Activated CD8-positive, alpha-beta memory T cell treated with anti-CD3 and anti-CD28 coated beads for 36 hours (primary cell): ENCODE measurements at regions not wholly inside any gene's neighbourhood (a gene's known extent, or its start where the extent isn't known, plus 50 kb on each side); places are given as distances from the start of the nearest gene placed in this dataset.

Source experiments
- CTCF ChIA-PET: fragments of 350-600 bp; sonication (Branson Sonifier 250); formaldehyde crosslinking; loops from one replicate; lab custom pipeline; 2021; ENCODE audit warnings: antibody characterized with exemption; lab: Charles Lee
- POLR2A ChIA-PET: fragments of 350-600 bp; sonication (Branson Sonifier 250); formaldehyde crosslinking; loops from one replicate; lab custom pipeline; 2021; ENCODE audit warnings: antibody characterized with exemption; lab: Charles Lee

DNA sequence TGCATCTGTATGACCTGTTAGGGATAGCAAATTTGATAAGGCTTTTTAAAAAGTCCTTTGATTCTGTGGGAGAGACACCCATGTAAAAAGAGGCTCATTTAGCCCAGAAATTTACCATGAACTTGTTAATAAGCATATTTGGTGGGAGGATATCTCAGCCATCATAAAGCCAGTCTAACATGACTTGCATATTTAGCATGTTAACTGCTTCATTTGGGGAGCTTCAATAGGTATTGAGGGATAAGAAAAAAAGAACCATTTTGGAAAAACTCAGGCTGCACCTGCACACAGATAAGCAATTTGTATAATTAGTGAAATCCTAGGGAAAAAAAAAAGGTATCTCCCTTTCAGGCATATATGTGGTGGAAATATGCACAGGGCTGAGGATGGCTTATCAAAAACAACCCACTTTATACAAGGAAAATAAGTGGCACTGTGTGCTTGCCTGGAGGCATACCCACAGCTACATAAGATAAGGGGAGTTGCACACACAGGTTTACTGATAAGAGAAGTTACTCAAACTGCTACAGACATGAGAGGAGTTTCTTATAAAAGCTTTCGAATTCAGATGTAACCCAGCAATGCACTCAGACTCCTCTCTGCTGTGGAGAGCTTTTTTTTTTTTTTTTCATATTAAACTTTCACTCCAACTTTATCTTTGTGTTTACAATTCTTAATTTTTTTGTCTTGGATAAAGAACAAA lies 372.9 kb upstream of the RBMY1B start:
- ChIA-PET CTCF (no interaction called here), POLR2A (no interaction called here)

DNA sequence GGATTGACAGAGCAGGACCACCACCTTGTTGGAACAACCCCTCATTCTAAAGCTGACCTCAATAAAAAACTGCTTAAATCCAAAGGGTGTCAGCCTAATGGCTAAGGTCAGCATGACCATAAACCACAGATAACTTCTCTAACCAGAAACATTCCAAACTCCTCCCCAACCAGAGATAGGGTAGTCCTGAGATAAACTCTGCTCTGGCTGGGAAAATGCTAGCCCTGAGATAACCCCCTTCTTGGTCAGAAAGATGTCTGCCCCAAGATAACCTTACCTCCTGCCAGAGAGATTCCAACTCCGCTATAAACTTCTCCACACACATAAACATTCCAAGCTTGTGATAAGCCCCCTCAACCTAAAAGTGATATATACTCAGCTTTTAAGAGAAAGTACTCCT lies 364.8 kb upstream of the RBMY1B start:
- CTCF ChIA-PET = no interaction called here
- POLR2A ChIA-PET = no interaction called here

DNA sequence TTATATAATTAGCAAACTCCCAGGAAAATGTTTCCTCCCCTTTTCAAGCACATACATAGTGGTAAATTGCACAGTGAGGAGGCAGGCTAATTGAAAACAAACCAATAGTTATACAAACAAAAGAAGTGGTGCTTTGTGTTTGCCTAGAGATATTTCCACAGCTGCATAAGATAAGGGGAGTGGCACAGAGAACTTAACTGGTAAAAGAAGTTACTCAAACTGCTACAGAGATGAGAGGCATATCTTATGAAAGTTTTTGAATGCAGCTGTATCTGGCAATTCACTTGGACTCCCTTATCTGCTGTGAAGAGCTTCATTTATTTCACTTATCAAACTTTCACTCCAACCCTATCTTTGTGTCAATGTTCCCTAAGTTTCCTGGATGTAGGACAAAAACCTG lies 361.2 kb upstream of the RBMY1B start:
- ChIA-PET POLR2A (no interaction called here), CTCF (no interaction called here)

DNA sequence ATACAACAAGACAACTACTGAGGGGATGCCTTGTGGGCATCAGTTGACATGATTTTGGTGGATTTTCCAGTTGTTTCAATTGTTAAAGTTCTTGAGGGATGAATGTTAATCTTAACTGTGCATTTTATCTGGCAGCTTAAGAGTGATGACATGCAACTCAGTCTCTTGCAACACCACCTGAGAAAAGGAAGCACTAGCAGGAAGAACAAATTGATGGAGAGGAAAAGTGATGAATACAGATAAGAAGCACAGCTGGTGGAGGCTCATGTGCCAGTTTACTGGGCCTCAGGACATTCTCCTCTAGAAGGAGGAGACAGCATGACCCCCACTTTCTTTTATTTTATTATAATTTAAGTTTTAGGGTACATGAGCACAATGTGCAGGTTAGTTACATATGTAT lies 341.3 kb upstream of the RBMY1B start:
- CTCF ChIA-PET = no interaction called here

DNA sequence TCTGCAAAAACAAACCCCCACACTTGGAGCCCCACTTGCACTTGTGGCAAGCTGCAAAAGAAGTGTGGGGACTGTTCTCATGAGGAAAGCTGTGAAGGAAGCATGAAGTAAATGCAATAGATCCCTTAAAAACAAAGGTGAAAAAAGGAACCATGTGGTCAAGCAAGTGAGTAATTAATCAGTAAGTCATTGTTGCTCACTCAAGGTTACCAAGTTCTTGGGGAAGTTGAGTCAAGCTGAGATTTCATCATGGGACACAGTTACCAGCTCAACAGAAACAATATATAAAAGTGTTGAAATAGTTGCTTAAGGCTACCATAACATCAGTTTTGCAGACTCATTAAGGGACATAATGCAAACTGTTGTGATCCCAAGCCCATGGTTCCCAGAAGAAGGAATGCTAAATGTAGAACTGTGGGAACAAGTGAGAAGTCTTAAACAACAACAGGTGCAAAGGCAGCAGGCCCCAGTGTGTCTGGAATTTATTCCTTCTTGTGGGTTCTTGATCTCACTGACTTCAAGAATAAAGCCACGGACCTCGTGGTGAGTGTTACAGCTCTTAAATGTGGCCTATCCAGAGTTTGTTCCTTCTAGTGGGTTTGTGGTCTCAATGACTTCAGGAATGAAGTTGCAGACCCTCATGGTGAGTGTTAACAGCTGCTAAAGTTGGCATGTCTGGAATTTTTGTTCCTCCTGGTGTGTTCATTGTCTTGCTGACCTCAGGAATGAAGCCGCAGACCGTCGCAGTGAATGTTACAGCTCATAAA lies 336.3 kb upstream of the RBMY1B start:
- ChIA-PET POLR2A (no interaction called here), CTCF (no interaction called here)

More for the DNA sequence above, 341.3 kb upstream of the RBMY1B start:
- POLR2A ChIA-PET = no interaction called here

DNA sequence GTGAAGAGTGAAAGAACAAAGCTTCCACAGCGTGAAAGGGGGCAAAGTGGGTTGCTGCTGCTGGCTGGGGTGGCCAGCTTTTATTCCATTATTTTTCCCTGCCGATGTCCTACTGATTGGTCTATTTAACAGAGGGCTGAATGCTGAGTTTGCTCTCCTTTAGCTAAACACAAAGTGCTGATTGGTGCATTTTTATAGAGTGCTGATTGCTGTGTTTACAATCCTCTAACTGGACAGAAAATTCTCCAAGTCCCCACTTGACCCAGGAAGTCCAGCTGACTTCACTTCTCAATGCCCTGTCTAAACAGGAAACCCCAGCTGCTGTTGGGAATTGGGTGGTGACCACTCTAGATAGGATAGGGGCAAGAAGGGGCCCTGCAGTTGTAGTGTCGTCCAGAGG lies 335.6 kb upstream of the RBMY1B start:
- ChIA-PET POLR2A (no interaction called here), CTCF (no interaction called here)

DNA sequence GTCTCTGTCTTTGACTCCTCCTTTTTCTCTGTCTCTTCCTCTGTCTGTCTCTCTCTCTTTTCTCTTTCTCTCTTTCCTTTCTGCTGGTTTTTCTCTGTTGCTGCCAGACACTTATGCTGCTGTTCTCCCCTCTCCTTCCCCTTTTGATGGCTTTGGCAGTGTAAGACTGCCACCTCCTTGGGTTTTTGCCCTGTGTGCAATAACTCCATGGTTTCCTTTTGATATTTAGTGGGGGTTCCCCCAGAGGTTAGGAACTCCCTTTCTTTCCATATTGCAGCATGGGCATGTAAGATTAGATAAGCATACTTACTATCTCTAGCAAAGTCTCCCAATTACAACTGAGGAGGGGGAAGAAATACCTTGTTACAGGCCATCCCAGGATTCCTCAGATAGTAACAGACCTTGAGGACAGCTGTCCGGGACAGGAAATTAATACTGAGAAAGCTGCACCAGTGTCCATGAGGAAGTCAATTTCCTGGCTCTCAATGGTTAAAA lies 333.8 kb upstream of the RBMY1B start:
- POLR2A ChIA-PET = no interaction called here

DNA sequence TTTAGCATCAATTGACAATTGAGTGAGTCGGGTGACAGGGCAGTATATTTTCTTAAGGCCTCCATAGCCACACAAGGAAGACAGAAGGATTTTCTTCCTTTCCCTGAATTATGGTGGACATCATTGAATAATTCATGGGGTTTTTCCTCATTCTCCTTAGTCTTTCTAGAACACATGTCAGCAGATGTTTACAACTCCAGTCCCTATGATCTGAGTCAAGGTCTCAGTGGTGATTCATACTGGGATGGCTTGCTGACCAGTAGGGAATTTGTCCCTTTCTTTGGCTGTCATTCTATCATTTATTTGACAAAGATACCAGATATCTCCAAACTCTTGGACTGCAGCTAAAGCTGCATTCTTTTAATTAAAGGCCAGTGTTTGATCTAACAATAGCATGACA lies 332.9 kb upstream of the RBMY1B start:
- ChIA-PET POLR2A (no interaction called here), CTCF (no interaction called here)

More for the DNA sequence above, 333.8 kb upstream of the RBMY1B start:
- CTCF ChIA-PET = no interaction called here

DNA sequence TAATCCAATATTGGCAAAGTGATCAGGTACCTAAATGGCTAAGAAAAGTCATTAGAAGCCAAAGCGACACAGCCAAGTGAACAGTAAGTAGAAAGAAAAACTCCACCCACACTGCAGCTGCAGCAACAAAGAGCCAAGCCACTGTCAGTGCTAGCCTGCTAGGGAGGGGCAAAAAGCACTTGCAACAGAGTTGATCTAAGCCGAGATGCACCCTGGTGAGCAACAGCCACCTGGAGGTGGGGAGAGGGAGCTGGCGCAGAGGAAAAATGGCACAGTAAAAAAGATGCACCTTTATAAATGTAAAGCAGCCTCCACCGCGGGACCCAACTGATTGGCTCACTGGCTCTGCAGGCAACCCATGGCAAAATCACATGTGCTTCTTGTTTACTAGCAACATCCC lies 330.2 kb upstream of the RBMY1B start:
- ChIA-PET POLR2A (no interaction called here), CTCF (no interaction called here)

DNA sequence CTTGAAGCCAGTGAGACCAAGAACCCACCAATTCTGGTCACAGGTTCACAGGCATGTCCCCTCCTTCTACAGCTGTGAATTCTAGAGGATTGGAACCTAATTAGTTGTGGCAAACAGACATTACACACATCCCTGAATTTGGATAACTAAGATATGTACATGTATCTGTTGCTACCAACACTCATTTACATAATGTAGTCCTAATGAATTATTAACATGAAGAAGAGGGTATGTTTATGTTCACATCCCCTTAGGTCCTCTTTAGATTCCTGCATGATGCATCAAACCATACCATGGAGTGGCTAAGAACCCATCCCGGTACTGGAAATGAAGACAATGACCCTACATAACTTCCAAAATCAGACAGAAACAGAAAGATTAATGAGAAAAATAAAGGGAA lies 326.9 kb upstream of the RBMY1B start:
- ChIA-PET POLR2A (no interaction called here), CTCF (no interaction called here)

DNA sequence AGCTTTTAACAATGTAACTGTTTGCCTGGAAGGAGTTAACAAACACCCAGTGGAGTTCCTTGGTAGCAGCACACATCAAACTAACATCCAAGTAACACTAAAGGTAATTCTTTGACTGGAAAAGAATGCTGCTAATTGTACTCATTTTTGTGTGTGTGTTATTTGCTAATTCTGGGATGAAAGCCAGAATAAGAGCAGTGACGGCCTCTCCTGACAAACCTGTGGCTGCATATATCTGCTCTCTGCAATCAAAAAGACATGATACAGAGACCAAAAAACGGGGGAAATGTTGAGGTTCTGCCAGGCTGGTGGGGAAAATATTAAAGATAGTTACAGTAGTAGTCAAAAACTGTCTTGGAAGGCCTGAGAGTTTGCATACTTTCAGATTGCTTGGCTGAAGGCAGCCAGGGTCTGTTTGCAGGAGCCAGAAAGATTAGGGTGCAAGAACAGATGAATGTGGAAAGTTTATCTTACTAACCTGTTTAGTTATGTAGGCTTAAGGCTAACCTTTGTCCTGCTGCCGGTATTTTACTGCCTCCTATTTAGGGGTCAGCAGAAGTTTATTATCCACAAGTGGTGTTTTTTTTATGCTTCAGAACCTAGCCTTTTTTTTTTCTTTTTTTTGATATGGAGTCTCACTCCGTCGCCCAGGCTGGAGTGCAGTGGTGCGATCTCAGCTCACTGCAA lies 325.6 kb upstream of the RBMY1B start:
- CTCF ChIA-PET = no interaction called here

DNA sequence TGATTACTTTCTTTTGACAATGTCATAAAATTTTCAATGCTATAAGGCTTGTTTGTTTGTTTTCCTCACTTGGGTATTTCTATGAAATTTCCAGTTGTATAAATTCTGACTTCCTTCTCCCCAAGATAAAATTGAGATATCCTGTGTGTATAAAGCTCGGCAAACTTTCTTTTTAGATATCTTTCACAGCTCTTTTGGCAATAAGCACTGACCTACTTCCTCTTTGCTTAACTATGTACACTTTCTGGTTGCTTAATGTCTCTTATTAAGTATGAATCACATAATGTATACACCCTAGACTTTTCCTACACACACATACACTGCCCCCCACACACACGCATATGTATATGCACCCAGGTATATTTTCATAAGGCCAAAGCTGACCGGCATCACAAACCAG lies 318.4 kb upstream of the RBMY1B start:
- POLR2A ChIA-PET = no interaction called here
- CTCF ChIA-PET = no interaction called here

More for the DNA sequence above, 325.6 kb upstream of the RBMY1B start:
- POLR2A ChIA-PET = no interaction called here

DNA sequence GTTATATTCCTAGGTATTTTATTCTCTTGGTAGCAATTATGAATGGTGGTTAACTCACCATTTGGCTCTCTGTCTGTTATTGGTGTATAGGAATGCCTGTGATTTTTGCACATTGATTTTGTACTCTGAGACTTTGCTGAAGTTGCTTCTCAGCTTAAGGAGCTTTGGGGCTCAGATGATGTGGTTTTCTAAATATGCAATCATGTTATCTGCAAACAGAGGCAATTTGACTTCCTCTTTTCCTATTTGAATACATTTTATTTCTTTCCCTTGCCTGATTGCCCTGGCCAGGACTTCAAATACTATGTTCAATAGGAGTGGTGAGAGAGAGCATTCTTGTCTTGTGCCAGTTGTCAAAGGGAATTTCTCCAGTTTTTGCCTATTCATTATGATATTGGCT lies 310.9 kb upstream of the RBMY1B start:
- ChIA-PET CTCF (no interaction called here), POLR2A (no interaction called here)

DNA sequence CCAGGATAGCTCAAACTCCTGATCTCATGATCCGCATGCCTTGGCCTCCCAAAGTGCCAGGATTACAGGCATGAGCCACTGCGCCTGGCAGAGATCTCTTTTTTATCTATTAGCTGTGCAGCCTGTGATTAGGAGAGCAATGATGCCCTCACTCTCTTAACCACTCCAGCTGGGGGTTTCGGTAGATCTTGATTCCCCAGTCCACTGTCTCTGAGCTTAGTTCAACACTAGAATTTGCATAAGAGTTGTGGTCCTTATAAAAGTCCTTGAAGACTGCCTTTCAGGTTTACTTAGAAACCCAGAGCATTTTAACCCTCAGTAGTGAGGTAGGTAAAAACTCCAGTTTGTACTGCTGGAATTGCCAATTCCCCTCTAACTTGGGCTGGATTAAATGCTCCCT lies 283.3 kb upstream of the RBMY1B start:
- ChIA-PET CTCF (no interaction called here), POLR2A (no interaction called here)

DNA sequence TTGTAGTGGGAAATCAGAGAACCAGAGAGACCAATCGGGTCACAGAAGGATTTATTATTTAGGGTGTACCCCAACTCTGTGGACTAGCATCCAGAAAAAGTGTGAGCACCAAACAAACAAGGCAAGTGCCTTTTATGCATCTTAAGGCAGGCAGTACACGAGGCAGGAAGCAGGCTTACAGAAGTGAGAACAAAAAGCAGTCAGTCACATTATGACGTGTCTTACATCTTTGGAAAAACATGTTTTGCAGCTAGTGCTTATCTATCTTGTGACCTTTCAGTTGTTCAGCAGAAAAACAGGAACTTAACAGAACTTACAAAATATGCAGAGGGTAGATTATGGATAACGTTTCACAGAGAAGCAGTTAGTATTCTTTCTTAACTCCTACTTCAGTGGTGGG lies 270.9 kb upstream of the RBMY1B start:
- POLR2A ChIA-PET = interaction anchor here (0.6 to 0.7 kb wide), 2 partner anchors 11 to 235 kb away, joined by 3 read pairs; no protein-coding TSS in a partner anchor
- CTCF ChIA-PET = no interaction called here

DNA sequence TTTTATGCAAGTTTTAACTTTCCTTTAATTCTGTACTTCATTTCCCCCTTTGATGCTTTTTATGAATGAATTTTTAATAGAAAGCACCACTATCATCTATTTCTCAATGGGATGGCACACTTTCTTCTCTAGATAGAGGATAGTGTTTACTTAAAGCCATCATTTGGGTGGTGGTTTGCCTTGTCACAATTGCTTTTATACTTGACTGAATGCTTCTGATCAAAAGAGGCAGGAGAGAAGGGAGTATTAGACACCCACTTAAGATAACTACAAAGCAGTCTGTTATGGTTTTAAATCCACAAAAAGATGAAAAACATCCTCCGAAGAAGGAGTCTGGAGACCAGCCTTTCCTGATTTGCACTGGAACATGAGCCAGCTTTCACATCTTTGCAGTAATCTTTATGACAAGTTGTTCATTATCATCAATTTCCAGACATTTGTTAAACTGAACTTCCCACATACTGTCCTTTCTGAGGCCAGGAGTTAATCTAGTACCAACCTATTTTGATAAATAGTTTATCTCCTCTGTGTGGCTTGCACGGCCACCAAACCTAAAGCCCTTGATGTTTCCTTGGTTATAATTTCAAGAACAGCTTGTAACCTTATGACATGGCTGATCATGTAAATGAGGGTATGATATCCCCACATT lies 270.4 kb upstream of the RBMY1B start:
- ChIA-PET CTCF (no interaction called here), POLR2A (interaction anchor here (0.7 kb wide), 1 partner anchor 10 kb away, joined by 3 read pairs; no protein-coding TSS in a partner anchor)

DNA sequence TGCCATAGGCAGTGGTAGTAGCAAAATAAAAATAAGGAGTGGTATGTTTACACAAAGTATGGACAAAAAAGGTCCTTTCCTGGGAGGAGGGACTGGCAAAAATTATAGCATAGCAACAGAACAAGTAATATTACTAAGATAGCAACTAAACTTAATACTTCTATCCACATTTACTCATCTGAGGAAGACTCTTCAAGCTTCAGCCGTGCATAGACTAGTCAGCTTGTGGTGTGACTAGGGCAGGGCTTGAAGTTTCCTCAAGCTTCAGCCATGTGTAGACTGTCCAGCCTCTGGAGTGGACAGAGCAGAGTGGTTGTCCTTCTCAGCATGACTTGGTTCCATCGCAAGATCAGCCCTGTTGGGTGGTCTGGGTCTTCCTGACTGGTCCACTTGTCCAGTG lies 268.3 kb upstream of the RBMY1B start:
- ChIA-PET POLR2A (no interaction called here), CTCF (no interaction called here)

DNA sequence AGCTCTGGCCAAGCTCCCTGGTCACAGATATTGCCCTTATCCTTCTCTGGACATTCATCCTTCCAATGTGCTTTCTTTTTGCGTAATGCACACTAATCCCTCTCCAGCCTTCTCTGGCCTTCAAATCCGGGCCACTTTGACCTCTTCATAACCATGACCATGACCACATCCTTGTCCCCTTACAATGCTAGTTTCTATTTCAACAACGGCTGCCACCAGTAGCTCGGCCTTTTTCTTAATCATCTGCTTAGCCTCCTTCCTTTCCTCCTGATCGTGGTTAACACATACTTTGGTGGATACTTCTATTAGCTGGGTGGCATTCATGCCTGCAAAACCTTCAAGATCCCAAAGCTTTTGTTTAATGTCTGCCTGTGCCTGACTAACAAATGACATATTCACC lies 264.4 kb upstream of the RBMY1B start:
- POLR2A ChIA-PET = no interaction called here

DNA sequence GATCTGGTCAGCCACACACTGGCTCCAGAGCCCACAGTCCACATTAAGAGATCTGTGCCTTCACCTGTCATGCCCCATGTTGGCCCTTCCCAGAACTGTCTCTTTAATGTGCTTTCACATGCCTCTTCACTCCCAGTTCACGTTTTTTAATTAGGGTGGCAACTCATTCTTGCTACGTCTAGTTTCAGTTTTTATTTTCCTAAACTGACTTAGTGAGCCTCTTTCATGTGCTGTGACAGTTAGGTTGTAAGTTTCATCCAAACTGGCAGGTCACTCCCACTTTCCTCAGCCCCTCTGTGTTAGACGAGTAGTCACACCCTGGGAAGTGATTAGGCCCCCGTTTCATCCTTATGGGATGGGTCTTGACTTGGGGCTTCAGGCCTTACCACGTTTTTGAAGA lies 262.5 kb upstream of the RBMY1B start:
- CTCF ChIA-PET = no interaction called here
- POLR2A ChIA-PET = no interaction called here

More for the DNA sequence above, 264.4 kb upstream of the RBMY1B start:
- CTCF ChIA-PET = no interaction called here
